ENCODE measurements at regions not wholly inside any gene's neighbourhood (a gene's known extent, or its start where the extent isn't known, plus 50 kb on each side); places are given as distances from the start of the nearest gene placed in this dataset.
"Not testable (repeated sequence)": the region's sequence is repeated elsewhere in the genome, so short reads cannot be mapped to it uniquely, and the experiment has no call there.

DNA sequence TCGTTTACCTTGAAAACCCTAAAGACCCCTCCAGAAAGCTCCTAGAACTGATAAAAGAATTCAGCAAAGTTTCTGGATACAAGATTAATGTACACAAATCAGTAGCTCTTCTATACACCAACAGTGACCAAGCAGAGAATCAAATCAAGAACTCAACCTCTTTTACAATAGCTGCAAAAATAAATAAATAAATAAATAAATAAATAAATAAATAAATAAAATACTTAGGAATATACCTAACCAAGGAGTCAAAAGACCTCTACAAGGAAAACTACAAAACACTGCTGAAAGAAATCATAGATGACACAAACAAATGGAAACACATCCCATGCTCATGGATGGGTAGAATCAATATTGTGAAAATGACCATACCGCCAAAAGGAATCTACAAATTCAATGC, 186.8 kb upstream of the EOLA2 start:
- DNase-seq: not testable (repeated sequence)

DNA sequence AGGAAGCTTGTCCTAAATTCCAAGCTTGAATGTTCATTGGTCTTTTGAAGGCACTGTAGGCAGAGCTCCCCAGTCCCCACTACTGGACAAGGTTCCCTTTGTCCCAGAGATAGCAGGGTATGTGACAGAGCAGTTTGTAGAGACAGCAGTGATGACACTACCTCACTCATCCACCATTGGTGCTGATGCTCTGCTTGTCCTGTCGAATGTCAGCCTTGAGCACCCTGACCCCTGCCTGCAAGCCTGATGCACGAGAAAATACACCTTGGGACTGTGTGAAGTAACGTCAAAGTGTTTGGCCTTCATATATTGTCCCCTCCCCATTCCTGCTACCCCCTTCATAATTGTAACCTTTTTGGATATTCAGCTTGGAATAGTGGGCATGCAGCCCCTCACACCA, 188.9 kb upstream of the EOLA2 start:
- ATAC-seq: no peak
- DNase-seq: no peak

More for the DNA sequence above, 186.8 kb upstream of the EOLA2 start:
- ATAC-seq: not testable (repeated sequence)

DNA sequence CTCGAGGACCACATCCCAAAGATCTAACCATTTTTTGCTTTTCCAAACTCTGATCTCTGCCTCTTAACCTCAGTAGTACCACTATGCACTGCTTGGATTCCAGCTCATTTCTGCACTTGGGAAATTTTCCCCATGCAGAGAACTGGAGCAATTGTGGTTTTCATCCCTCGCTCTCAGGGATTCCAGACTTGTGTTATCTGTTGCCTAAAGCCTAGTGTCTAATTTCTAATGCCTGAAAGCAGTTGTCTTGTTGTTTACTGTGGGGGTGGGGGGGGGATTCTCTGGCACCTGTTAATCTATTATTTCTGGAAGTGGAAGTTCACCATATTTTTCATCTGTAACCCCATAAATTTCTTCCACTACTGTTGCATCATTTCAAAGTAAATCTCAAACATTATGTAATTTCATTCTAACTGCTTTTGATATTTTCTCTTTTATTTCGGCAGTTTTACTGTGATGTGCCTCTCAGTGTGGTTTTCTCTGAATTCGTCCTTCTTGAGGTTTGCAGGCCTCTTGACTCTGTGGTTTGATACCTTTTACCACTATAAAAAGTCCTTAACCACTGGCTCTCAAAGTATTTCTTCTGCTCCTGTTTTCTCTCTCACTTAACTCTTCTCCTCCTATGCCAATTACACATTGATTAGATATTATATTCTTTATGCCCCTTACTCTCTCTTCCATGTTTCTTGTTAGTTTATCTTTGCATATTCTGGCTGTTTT, 205.6 kb upstream of the EOLA2 start:
- no peak for ATAC-seq
- DNase-seq: no peak

DNA sequence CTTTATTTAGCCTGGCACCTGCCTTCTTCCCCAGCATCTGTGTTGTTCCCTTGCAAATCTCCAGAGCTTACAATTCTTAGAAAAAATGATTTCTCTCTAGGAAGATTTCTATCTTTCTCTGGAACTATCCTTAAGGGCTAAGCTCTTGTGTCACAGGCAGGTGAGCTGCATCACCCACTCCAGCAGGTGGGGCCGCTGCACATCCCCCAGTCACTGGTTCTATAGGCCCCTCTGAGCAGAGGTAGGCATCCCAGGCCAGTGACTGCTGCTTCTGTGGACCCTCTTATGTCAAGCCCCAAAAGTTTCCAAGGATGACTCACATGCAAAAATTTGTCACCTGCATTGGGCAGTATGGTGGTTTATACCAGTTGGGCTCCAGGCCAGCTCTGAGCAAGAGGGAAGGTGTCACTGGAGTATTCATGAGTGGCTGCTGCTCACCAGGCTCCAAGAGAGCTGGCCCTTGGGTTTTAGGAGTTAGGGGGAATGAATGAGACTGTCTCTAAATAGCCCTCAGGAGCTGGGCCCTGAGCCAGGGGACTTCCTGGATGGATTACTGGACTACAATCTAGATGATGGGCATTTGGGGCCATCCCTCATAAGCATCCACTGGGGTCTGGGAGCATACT, 208.1 kb upstream of the EOLA2 start:
- ATAC-seq (peak; percentile 32), DNase-seq (peak; percentile 4)

DNA sequence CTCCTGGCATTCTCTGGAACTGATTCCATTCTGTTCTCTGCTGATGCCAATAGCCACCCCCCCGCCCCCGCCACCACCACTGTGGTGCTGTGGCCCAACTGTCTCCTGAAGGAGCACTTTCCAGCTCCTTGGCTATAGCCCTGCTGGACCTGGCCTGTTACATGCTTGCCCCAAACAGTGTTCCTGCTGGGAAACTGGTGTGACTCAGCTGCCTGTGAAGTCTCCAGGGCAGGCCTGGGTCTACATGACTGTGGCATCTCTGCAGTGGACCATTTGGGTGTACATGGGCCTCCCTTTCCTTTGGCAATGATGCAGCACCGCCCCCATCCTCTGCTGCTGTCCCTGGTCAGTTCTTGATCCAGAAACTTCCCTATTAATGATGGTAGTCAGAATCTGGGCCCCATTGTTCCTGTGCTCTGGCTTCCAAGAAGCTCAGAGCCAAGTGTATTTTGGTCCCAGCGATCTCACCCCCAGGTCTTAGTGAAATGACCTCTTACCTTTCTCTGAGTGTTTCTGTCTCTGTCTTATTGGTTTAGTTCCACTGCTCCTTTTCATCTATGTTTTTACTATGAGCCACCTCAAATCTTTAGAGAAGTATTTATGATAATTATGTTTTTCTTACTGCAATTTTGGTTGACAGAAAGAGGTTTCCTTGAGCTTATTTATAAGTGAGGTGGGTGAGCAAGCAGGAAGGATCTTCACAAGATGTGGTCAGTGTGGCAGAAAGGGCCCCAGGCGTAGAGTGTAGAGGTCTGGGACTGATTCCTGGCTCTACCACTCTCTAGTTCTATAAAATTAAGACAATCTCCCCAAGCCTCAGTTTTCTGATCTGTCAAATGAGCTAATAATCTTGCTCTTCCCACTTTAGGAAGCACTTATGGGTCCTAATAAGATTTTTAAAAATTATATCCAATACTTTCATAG, 210.7 kb upstream of the EOLA2 start:
- DNase-seq: no peak
- ATAC-seq: no peak

DNA sequence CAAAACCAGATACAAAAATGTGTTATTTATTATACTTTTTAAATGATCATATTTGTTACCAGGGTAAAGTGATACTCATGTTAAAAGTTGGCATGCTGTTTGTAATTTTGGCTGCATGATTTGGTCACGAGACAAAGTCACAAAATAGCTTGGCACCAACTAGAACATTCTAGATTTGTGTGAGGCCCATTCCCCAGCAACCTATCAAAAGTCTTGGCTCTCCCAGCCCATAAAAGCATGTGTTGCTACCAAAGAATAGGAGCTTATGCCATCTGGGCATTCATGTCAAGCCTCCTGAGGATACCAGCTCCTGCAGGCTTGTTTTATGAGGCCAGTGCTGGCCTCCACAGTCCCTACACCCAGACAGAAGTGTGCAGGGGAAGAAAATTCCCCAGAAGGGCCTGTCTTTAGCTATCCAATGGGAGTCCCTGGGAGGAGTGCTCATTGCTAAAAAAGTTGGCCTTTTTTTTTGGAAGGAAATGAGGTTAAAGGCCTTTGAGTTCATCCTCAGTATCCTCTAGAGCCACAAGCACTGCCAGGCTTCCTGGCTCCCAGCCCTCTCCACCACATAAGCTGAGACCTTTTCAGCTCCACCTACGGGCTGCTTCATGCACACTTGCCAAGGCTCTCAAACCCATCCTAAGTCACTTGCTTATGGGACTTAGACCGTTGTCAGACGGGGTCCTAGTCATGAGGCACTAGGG, 211.9 kb upstream of the EOLA2 start:
- ATAC-seq: no peak
- no peak for DNase-seq

DNA sequence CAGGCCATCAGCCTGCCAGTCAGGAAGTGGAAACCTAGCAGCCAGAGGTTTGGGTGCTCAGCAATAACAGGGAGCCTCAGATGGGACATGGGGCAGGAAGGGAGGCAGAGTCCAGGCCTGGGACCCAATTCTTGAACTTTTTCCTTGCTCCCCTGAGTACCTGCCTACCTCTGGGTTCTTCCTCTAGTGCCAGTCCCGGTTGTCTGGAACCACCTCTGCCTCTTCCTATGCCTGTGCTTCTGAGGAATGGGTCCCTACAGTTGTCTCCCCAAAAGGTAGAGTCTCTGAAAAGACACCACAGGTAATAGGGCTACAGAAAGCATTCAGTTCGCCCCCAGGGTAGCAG, 212.4 kb upstream of the MAMLD1 start:
- DNase-seq: no peak
- ATAC-seq: no peak

DNA sequence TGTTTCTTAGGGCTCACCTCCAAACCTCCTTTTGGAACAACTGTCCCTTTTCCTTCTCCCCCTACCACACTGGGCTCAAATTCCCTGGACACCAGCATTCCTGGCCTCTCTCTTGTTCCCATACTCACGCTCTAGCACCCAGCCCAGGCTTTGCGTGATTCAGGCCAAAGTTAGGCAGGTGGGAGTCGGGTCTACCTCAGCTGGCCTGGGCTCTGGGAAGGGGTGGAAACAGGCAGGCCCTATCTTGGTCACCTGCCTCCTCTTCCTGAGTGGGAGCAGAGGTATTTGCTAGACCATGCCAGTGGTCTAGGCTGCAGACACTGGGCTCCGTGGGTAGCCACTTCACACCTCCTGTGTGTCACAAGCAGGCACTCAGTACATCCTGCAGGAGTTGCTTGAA, 211.1 kb upstream of the MAMLD1 start:
- ATAC-seq (no peak), DNase-seq (no peak)

DNA sequence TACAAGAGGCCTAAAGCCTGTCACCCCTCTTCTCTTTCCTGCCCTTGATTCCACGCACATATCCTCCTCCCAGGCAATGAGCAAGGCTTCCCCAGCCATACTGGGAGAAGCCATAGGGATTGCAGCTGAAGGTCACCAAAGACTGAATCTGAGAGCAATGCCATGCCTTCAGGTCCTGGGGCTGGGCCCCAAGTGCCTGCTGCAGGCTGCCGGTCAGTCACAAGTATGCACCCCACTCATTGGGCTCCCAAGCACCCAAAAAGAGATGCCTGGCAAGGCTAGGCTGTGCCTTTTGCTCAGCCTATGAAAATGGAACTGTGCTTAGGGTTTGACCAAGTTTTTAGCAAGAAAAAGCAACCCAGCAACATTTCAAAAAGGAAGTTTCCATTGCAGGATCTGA, 210.6 kb upstream of the MAMLD1 start:
- DNase-seq (no peak), ATAC-seq (no peak)

DNA sequence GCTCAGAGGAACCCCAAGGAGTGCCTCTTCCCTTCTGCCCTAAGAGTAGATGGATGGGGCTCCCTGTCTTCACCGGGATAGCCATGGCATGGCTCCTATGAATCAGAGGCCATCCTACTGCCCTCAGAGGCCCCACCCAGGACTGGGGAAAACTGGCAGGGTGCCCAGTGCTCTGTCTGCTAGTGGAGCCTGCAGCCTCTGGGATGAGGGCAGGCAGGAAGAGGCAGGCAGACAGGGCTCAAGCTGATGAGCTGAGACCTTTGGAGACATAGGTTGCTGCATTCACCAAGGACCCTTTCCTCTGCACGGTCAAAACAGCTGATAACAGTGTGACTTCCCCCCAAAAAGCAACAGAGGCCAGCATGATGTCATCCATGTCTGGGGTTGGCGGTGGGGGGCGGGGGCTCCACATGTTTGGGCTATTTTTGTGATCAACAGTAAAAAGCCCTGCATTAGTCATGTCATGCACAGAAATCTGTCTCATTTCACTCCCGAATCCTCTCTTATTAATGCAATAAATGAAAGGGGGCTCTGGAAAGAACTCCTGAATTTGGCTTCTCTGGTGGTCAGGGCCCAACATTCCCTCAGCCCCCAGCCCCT, 207.6 kb upstream of the MAMLD1 start:
- ATAC-seq (no peak), DNase-seq (no peak)

DNA sequence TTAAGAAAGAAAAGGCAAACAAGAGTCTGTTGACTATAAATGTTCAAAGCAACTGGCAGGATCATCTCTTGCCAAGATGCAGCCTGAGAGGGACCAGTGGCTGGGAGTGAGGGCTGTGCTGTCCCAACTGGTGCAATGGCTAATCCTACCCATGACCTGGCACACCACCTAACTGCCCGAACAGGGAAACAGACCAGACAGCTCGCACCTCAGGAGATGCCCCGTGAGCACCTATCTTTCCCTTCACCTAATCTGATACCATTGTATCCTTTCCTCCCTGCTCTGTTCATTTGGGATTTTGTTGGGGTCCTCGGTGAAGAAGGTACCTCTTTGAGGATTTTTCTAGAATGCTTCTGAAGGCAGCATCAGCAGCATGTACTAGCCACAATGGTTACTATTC, 206.5 kb upstream of the MAMLD1 start:
- DNase-seq (no peak), ATAC-seq (no peak)

DNA sequence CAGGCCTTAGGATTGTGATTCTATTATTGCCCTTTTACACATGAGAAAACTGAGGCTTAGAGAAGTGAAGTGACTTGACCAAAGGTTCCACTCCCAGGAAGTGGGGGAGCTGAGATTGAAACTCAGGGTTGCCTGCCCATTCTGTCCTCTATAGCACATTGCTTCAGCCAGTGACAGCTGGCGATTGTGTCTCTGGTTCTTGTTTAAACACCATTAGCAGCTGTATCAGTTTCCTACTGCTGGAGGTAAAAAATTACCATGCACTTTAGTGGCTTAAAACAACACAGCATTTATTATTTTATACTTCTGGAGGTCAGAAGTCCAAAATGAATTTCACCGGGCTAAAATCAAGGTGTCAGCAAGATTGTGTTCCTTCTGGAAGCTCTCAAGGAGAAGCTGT, 205.8 kb upstream of the MAMLD1 start:
- no peak for DNase-seq
- no peak for ATAC-seq

DNA sequence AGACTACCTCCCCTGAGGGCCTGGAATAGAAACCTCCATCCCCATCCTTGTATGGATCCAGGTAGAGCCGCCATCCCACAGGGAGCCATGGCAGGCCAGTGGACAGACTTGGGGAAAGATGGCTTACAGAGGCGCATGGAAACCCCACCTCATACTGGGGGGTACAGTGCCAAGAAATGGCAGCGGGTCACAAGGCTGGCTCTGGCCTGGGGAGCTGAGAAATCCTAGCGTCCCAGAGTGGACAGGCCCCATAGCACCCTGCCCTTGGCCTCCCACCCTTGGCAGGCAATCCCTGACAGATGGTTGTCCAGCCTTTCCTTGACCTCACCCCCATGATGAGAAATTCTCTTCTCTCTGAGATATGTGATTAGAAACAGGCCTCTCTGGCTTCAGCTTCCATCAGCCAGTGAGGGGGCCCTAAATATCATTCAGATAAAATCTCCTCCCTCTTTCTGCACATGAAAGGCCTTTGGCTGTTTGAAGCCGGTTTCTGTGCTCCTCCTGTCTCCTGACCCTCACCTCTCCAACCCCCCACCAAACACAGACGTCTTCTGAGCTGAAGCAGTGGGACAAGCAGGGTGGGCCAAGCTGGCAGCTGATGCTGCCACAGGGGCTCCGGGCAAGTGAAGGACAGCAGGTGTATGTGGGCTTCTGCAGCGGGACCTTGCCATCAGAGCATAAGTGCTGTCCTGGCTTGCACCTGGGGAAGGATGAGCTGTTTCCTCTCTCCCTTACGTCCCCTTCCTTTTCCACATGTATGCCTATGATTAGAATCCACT, 204.4 kb upstream of the MAMLD1 start:
- no peak for ATAC-seq
- no peak for DNase-seq

DNA sequence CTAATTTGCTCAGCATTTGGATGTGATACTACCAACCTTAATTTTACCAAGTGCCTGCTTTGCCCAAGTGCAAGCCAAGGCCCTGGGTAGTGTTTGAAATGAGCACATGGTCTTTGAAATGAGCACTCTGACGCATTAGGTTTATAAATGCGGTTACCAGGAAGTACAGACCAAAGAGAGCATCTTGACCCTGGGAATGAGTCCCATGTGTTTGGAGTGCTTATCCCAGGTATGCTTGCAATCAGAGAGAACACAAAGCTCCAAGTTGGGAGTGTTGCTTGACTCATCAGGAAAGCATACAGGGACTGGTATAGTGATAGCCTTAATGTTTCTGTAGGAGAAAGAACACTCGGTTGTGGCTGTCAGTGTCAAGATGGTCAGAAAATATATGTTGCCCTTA, 203.6 kb upstream of the MAMLD1 start:
- no peak for ATAC-seq

DNA sequence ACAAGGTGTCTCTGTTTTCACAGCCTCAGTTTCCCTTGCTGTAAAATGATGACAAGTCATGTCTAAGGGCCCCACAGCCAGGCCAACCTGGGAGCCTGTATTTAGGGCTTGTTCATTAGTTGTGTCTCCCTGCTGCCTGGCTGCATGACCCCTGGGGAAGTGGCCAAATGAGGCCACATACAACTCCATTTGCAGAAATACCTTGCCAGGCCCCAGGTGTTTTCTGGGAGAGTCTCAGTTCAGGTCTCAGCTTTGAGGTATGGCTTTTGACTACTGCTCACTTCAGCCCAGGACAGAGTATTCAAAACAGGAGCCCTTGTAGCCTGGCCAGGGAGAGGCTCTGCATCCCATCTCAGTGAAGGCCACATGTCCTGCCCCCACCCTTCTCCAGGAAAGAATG, 202.5 kb upstream of the MAMLD1 start:
- DNase-seq (no peak), ATAC-seq (no peak)

More for the DNA sequence above, 203.6 kb upstream of the MAMLD1 start:
- DNase-seq: no peak

DNA sequence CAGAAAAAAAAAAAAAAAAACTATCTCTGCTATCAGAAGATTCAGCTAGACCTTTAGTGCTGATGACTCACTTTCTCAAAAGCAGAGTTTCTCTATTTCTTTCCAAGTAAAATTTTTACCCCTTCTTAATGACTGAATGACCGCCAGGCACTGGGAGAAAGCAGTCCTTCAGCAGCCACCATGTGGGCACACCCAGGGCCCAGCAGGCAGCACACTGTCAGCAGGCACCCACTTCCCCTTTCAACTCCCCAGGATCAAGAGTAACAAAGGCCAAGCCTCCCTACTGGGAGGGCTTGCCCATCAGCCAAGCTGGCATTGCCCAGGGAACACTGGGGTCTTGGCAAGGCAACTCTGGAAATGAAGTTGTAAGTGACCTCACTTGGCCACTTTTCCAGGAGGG, 201.9 kb upstream of the MAMLD1 start:
- ATAC-seq (no peak), DNase-seq (no peak)

DNA sequence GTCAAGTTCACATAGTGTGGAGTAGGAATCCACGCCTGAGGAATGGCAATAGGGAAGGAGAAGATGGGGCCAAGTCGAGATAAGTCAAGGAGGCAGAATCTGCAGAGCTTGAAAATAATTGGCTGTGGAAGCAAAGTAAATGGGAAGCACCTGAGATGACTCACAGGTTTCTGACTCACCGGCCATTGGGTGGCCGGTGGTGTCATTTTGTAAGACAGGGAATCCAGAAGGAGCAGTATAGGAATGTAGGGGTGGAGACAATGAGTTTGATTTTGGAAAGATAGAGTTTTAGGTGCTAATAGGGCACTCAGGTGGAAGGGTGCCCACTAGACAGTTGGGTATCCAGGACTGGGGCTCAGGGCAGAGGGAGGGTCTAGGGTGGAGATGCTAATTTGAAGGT, 201.0 kb upstream of the MAMLD1 start:
- ATAC-seq: no peak
- no peak for DNase-seq

DNA sequence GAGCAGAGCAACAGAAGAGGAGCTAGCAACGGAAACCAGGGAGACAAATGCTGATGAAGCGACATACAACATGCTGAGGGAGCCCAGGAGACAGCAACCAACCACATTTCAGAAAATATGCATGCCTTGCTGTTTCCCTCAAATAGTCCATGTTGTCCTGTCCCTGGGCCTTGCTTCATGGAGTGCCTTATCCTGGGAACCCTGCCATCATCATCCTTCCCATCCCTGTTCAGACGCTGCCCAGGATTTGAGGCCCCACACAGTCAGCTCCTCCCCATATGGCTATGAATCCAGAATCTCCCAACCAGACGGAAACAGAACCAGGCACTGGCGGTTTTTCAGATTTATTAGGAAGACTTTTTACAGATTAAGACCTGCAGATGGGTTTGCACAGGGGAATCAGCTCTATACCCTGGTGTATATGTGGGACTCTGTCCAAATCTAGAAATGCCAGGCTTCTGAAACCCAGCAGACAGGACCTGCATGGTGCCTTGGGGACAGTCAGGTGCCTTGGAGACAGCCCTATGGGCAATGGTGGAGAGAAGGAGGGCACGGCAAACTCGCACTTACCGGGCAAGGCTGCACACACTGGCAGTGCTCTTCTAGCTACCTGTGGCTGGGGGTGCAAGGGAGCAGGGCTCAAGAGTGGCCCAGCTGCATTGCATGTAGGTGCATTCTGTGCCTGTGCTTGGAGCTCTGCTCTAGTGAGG, 199.7 kb upstream of the MAMLD1 start:
- ATAC-seq: no peak

DNA sequence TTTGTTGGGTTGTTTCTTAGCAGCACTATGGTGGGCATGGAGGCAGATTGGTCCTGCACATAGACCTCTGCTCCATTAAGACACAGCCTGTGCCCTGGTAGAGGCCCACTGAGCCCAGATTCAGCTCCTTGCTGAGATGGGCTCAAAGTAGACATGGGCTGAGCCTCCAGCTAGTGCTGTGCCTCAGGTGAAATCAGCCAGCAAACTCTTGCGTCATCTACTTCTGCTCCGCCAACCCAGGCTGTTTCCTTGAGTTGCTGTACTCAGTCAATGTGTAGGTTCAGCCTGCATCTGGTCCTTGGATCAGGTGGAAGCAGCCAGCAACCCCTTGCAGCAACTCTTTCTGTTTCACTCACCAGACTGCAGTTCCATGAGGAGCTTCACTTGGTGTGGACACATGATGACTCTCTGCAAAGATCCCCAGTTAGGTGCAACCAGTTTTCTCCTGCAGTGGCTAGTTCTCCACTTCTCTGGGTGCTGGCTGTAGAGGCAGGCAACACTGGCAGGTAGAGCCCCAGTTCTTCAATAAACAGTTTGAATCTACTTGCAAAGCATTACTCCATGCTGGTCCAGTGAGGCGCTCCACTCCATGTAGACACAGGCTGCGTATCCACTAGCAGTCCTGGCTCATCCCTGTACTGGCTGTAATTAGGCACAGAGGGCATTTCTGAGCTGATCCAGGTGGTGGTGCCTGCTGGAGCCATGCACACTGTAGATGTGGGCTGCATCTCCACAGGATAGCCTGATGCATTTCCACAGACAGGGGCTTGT, 199.0 kb upstream of the MAMLD1 start:
- DNase-seq (no peak), ATAC-seq (no peak)

More for the DNA sequence above, 199.7 kb upstream of the MAMLD1 start:
- no peak for DNase-seq
